Smooth muscle cell (in vitro differentiated cells): ENCODE measurements at regions not wholly inside any gene's neighbourhood (a gene's known extent, or its start where the extent isn't known, plus 50 kb on each side); places are given as distances from the start of the nearest gene placed in this dataset.
"Not testable (repeated sequence)": the region's sequence is repeated elsewhere in the genome, so short reads cannot be mapped to it uniquely, and the experiment has no call there.

Experiments used
- DNase-seq: peaks from one replicate; lab custom pipeline; 2025; ENCODE audit not compliant: unreplicated experiment; lab: John Stamatoyannopoulos, UW
- H2AFZ ChIP-seq: fragments of 200-600 bp; sonication (generic); 2 replicates; pipeline ENCODE4 v1.6.0; 2016; ENCODE audit warnings: antibody characterized with exemption, low read depth, mild to moderate bottlenecking
- H3F3A ChIP-seq: fragments of 200-600 bp; sonication (generic); 2 replicates; pipeline ENCODE4 v1.6.0; 2017; ENCODE audit warnings: antibody characterized with exemption, low read depth
- H3K27ac ChIP-seq: fragments of 200-600 bp; sonication (generic); 2 replicates; pipeline ENCODE4 v1.5.1; 2016; ENCODE audit warnings: low read depth, mild to moderate bottlenecking
- H3K27me3 ChIP-seq: fragments of 200-600 bp; sonication (generic); 2 replicates; pipeline ENCODE4 v1.6.1; 2016; ENCODE audit warnings: low read depth, mild to moderate bottlenecking
- H3K36me3 ChIP-seq: fragments of 200-600 bp; sonication (generic); 2 replicates; pipeline ENCODE4 v1.5.1; 2016; ENCODE audit warnings: low read depth
- H3K4me1 ChIP-seq: fragments of 200-600 bp; sonication (generic); 2 replicates; pipeline ENCODE4 v1.5.1; 2016; ENCODE audit warnings: low read depth
- H3K4me2 ChIP-seq: fragments of 200-600 bp; sonication (generic); 2 replicates; pipeline ENCODE4 v1.6.0; 2016; ENCODE audit warnings: mild to moderate bottlenecking
- H3K4me3 ChIP-seq: fragments of 200-600 bp; sonication (generic); 2 replicates; pipeline ENCODE4 v1.5.1; 2016; ENCODE audit warnings: mild to moderate bottlenecking
- H3K79me2 ChIP-seq: fragments of 200-600 bp; sonication (generic); 2 replicates; pipeline ENCODE4 v1.6.0; 2016; ENCODE audit warnings: low read depth, mild to moderate bottlenecking
- H3K9ac ChIP-seq: fragments of 200-600 bp; sonication (generic); 2 replicates; pipeline ENCODE4 v1.6.0; 2016; ENCODE audit warnings: low read depth
- H3K9me3 ChIP-seq: fragments of 200-600 bp; sonication (generic); replicated peaks from 2 replicates; pipeline ENCODE4 v1.5.1; 2016; ENCODE audit warnings: low read depth
- H4K20me1 ChIP-seq: fragments of 200-600 bp; sonication (generic); 2 replicates; pipeline ENCODE4 v1.6.0; 2016; ENCODE audit warnings: low read depth
- CTCF ChIP-seq: fragments of 200-600 bp; sonication (generic); IDR thresholded peaks from 2 replicates; pipeline ENCODE4 v1.5.1; 2017; ENCODE audit warnings: borderline replicate concordance, mild to moderate bottlenecking, antibody characterized with exemption; ENCODE audit not compliant: insufficient read depth, poor library complexity, severe bottlenecking
- WGBS: methylation state at CpG from one replicate; pipeline ENCODE4 v1.1.7; 2016; ENCODE audit warnings: low lambda C conversion rate; 5-methylcytosine and 5-hydroxymethylcytosine counted together

GRCh38 chr13:44646044-44646443 is 69.9 kb upstream of the TSC22D1 start:
- no peaks in the 10 kb centered on the region for H3K9me3 ChIP-seq
- no peaks in the 10 kb centered on the region for H3K79me2 ChIP-seq
- no peak overlapping the region for H3K9ac ChIP-seq
- no peaks in the 10 kb centered on the region for H3K4me1 ChIP-seq
- TF ChIP-seq CTCF: no peak
- H3K27ac ChIP-seq: no peak overlapping the region
- H3K4me2 ChIP-seq: no peak overlapping the region
- no peaks in the 10 kb centered on the region for H3K36me3 ChIP-seq
- no peaks in the 10 kb centered on the region for H3K27me3 ChIP-seq
- H3K4me3 ChIP-seq: no peak overlapping the region
- H4K20me1 ChIP-seq: no peaks in the 10 kb centered on the region
- no peak for DNase-seq
- H2AFZ ChIP-seq: no peak overlapping the region
- no peaks in the 10 kb centered on the region for H3F3A ChIP-seq
- 93% methylated on average over 4 of the region's 4 CpGs for WGBS

GRCh38 chr13:44643256-44643655 is 67.1 kb upstream of the TSC22D1 start:
- Histone ChIP-seq H3F3A (no peaks in the 10 kb centered on the region), H3K9ac (no peak overlapping the region), H3K36me3 (no peaks in the 10 kb centered on the region), H3K4me1 (no peaks in the 10 kb centered on the region), H3K79me2 (no peaks in the 10 kb centered on the region), H3K9me3 (no peaks in the 10 kb centered on the region), H3K4me3 (no peak overlapping the region), H3K27ac (no peak overlapping the region), H3K4me2 (no peak overlapping the region), H2AFZ (no peak overlapping the region), H3K27me3 (no peaks in the 10 kb centered on the region), H4K20me1 (no peaks in the 10 kb centered on the region)
- 97% methylated on average over 7 of the region's 7 CpGs for WGBS
- TF ChIP-seq CTCF: no peak
- no peak for DNase-seq

- H3K27me3 ChIP-seq: no peaks in the 10 kb centered on the region
- no peaks in the 10 kb centered on the region for H4K20me1 ChIP-seq
- H3F3A ChIP-seq: no peaks in the 10 kb centered on the region
- H3K4me2 ChIP-seq: no peak overlapping the region
- DNase-seq: no peak
- H3K79me2 ChIP-seq: no peaks in the 10 kb centered on the region
- no peak overlapping the region for H3K4me3 ChIP-seq
- H3K36me3 ChIP-seq: no peaks in the 10 kb centered on the region
- no peak overlapping the region for H2AFZ ChIP-seq
- no peak for TF ChIP-seq CTCF
- H3K27ac ChIP-seq: no peak overlapping the region
- no peaks in the 10 kb centered on the region for H3K9me3 ChIP-seq
- no peak overlapping the region for H3K9ac ChIP-seq
- H3K4me1 ChIP-seq: no peaks in the 10 kb centered on the region
Measured at GRCh38 chr13:44637581-44637980, 61.5 kb upstream of the TSC22D1 start.

GRCh38 chr13:44629465-44630183 is 53.5 kb upstream of the TSC22D1 start:
- H3K4me3 ChIP-seq: no peak overlapping the region
- H3K79me2 ChIP-seq: no peaks in the 10 kb centered on the region
- H3K36me3 ChIP-seq: no peaks in the 10 kb centered on the region
- H3K4me1 ChIP-seq: no peaks in the 10 kb centered on the region
- no peaks in the 10 kb centered on the region for H3K27me3 ChIP-seq
- no peaks in the 10 kb centered on the region for H3K9me3 ChIP-seq
- H4K20me1 ChIP-seq: no peaks in the 10 kb centered on the region
- no peak overlapping the region for H3K9ac ChIP-seq
- H3F3A ChIP-seq: no peaks in the 10 kb centered on the region
- no peak overlapping the region for H3K27ac ChIP-seq
- WGBS: 83% methylated on average over 2 of the region's 2 CpGs
- H2AFZ ChIP-seq: peak overlapping the region; percentile 0
- H3K4me2 ChIP-seq: no peak overlapping the region
- no peak for DNase-seq
- no peak for TF ChIP-seq CTCF

- not testable (repeated sequence) for H3K27ac ChIP-seq, H3K4me2 ChIP-seq, DNase-seq
Measured at GRCh38 chr13:44628826-44629225, 52.7 kb upstream of the TSC22D1 start.

More at GRCh38 chr13:44628826-44629225, 52.7 kb upstream of the TSC22D1 start:
- H4K20me1 ChIP-seq, H3K9me3 ChIP-seq, H3K36me3 ChIP-seq, H3F3A ChIP-seq, H2AFZ ChIP-seq, H3K79me2 ChIP-seq, H3K27me3 ChIP-seq, H3K4me1 ChIP-seq, H3K9ac ChIP-seq, H3K4me3 ChIP-seq: not testable (repeated sequence)
